CD4-positive, alpha-beta T cell (primary cell): ENCODE measurements at regions not wholly inside any gene's neighbourhood (a gene's known extent, or its start where the extent isn't known, plus 50 kb on each side); places are given as distances from the start of the nearest gene placed in this dataset.

Experiments
- ATAC-seq: fragments of 200-7000 bp; cut with Tn5 transposase; one replicate; pipeline ENCODE4 v1.10.0; 2022; ENCODE audit warnings: mild to moderate bottlenecking; ENCODE audit not compliant: poor library complexity
- CTCF ChIA-PET: fragments of 350-600 bp; sonication (Branson Sonifier 250); formaldehyde crosslinking; loops from one replicate; lab custom pipeline; 2021; ENCODE audit warnings: antibody characterized with exemption, inconsistent platforms; lab: Charles Lee
- POLR2A ChIA-PET: fragments of 350-600 bp; sonication (Branson Sonifier 250); formaldehyde crosslinking; loops from one replicate; lab custom pipeline; 2021; ENCODE audit warnings: antibody characterized with exemption, inconsistent platforms; lab: Charles Lee
- DNase-seq, 14 experiments: peaks; one replicate each; pipeline ENCODE4 v3.0.0-alpha.2; 2013 to 2020; ENCODE audit warnings: mixed read lengths in 2 of 14
- H3K27ac ChIP-seq, 2 donors: one replicate each; pipeline versions ENCODE4 v1.5.1 to v1.7.0; 2013; ENCODE audit warnings: low read length in 2 of 2, low read depth in 1 of 2, mild to moderate bottlenecking in 1 of 2
- H3K27me3 ChIP-seq, 2 experiments: 1 replicate in 1 of 2; 2 replicates in 1 of 2; pipeline versions ENCODE4 v1.6.1 to v1.7.0; 2013; ENCODE audit warnings: low read length in 2 of 2, control low read depth in 1 of 2, mild to moderate bottlenecking in 1 of 2, moderate library complexity in 1 of 2; ENCODE audit not compliant: insufficient read depth in 2 of 2, control insufficient read depth in 1 of 2
- H3K36me3 ChIP-seq: one replicate; pipeline ENCODE4 v1.6.1; 2013; ENCODE audit warnings: low read length, control low read depth; ENCODE audit not compliant: insufficient read depth
- H3K4me1 ChIP-seq: one replicate; pipeline ENCODE4 v1.6.1; 2013; ENCODE audit warnings: low read length, control low read depth; ENCODE audit not compliant: insufficient read depth
- H3K4me3 ChIP-seq: one replicate; pipeline ENCODE4 v1.5.1; 2013; ENCODE audit warnings: mild to moderate bottlenecking, low read length, moderate library complexity
- H3K9me3 ChIP-seq, 2 experiments: 1 replicate in 1 of 2; 2 replicates in 1 of 2; pipeline versions ENCODE4 v1.6.1 to v1.7.0; 2013; ENCODE audit warnings: low read length in 2 of 2, mild to moderate bottlenecking in 2 of 2, control low read depth in 1 of 2, moderate library complexity in 1 of 2; ENCODE audit not compliant: control insufficient read depth in 1 of 2, insufficient read depth in 1 of 2
- H3K27ac Mint-ChIP-seq: one replicate; pipeline ENCODE4 v1.8.0; 2020; ENCODE audit warnings: mixed read lengths
- H3K27me3 Mint-ChIP-seq: one replicate; pipeline ENCODE4 v1.8.0; 2021; ENCODE audit warnings: mixed read lengths
- H3K36me3 Mint-ChIP-seq: one replicate; pipeline ENCODE4 v1.8.0; 2021; ENCODE audit warnings: low read depth, mixed read lengths
- H3K4me1 Mint-ChIP-seq: one replicate; pipeline ENCODE4 v1.8.0; 2021; ENCODE audit warnings: low read depth, mixed read lengths
- H3K4me3 Mint-ChIP-seq: one replicate; pipeline ENCODE4 v1.8.0; 2020; ENCODE audit warnings: mild to moderate bottlenecking, mixed read lengths
- H3K9me3 Mint-ChIP-seq: one replicate; pipeline ENCODE4 v1.8.0; 2020; ENCODE audit warnings: mixed read lengths
- intact Hi-C, 2 experiments: fragments of 100-400 bp; cut with DNase I in 1 of 2; cut with micrococcal nuclease in 1 of 2; formaldehyde crosslinking; loops; one replicate each; pipeline versions ENCODE4 v1.15.1 to v1.9.0; 2023 to 2025; cut with DNase I, micrococcal nuclease
- TF ChIP-seq, protein P1 (sequence below): fragments of 200-600 bp; IDR thresholded peaks from one replicate; pipeline ENCODE4 v1.8.0; 2022; ENCODE audit warnings: antibody characterized with exemption, mild to moderate bottlenecking

DNA sequence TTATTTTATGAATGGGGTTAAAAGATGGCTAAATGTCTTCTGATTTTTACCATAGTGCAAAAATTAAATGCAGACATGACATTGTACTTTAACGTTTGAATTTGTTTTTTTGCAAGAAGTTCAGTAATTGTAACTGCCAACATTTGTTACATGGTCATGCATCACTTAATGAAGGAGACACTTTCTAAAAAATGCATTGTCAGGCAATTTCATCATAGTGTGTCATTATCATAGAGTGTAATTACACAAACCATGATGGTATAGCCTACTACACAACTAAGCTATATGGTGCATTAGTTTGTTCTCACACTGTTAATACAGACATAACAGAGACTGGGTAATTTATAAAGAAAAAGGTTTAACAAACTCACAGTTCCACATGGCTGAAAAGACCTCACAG is 50.0 kb upstream of the NAA35 start:
- TF ChIP-seq, protein P1, sequence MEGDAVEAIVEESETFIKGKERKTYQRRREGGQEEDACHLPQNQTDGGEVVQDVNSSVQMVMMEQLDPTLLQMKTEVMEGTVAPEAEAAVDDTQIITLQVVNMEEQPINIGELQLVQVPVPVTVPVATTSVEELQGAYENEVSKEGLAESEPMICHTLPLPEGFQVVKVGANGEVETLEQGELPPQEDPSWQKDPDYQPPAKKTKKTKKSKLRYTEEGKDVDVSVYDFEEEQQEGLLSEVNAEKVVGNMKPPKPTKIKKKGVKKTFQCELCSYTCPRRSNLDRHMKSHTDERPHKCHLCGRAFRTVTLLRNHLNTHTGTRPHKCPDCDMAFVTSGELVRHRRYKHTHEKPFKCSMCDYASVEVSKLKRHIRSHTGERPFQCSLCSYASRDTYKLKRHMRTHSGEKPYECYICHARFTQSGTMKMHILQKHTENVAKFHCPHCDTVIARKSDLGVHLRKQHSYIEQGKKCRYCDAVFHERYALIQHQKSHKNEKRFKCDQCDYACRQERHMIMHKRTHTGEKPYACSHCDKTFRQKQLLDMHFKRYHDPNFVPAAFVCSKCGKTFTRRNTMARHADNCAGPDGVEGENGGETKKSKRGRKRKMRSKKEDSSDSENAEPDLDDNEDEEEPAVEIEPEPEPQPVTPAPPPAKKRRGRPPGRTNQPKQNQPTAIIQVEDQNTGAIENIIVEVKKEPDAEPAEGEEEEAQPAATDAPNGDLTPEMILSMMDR: no peak
- no peaks in the 10 kb centered on the region for H3K36me3 ChIP-seq
- Mint-ChIP-seq H3K4me3 (no peak overlapping the region), H3K27ac (no peak overlapping the region), H3K27me3 (no peaks in the 10 kb centered on the region), H3K9me3 (peaks cover 5% of the 10 kb centered on the region), H3K36me3 (peaks cover 28% of the 10 kb centered on the region), H3K4me1 (no peaks in the 10 kb centered on the region)
- H3K4me1 ChIP-seq: no peaks in the 10 kb centered on the region
- POLR2A ChIA-PET: no interaction called here
- intact Hi-C loops: no loop called here
- no peak overlapping the region for H3K4me3 ChIP-seq
- DNase-seq (no peak), ATAC-seq (no peak)
- CTCF ChIA-PET: interaction anchor here (0.6 kb wide), 1 partner anchor 392 kb away, joined by 3 read pairs; the partner anchor contains the start of gene ISCA1
- peaks cover 0 to 3% of the 10 kb centered on the region in 2 experiments for H3K9me3 ChIP-seq
- no peak overlapping the region for H3K27ac ChIP-seq
- H3K27me3 ChIP-seq: no peaks in the 10 kb centered on the region
